Right renal cortex interstitium (tissue), 3 donors: ENCODE measurements at regions not wholly inside any gene's neighbourhood (a gene's known extent, or its start where the extent isn't known, plus 50 kb on each side); places are given as distances from the start of the nearest gene placed in this dataset.
"Not testable (repeated sequence)": the region's sequence is repeated elsewhere in the genome, so short reads cannot be mapped to it uniquely, and the experiment has no call there.

Source experiments
- DNase-seq, 3 donors: peaks; one replicate each; pipeline ENCODE4 v3.0.0-alpha.2; 2013; ENCODE audit warnings: low read depth in 3 of 3, low spot score in 2 of 3

DNA sequence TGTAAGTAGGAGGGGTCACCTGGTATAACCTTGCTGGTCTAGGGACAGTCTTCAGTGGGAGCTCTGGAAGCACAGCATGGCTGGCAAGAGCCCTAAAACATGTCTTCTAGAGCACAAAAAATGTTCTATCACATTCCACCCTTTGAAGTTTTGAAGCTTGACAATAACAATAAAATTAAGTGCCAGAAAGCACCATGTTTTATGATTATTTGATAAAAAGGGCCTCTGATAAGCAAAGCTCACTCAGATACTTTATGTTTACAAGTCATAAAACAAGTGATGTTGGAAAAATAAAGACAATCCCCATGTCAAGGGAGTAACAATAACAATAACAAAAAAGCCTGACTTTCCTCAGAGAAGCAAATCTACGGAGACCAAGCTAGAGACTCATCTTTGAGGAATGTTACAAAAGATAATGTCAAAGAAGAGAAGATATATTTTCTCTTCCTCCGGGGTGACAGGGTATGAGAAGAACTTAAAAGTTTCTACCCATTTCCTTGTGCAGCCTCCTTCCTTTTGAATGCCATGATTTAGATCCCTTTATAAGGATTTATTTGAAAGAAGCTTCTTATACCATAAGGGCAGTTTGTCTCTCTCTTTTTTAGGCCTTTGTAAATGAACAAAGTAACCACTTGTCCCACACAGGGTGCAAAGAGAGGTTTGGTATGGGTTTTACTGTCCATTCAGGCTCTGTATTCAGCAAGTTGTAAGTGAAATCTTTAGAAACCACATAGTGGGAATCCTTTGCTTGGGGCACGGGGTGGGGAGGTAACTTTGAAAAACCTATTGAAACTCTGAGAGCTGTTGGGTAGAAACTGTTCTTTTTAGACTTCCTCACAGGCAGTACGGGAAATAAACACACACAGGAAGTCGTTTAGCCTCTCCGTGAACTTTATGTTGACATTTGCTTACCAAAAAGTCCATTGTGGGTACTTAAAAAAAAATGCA, 109.6 kb upstream of the RBMS3 start:
- DNase-seq: no peak

DNA sequence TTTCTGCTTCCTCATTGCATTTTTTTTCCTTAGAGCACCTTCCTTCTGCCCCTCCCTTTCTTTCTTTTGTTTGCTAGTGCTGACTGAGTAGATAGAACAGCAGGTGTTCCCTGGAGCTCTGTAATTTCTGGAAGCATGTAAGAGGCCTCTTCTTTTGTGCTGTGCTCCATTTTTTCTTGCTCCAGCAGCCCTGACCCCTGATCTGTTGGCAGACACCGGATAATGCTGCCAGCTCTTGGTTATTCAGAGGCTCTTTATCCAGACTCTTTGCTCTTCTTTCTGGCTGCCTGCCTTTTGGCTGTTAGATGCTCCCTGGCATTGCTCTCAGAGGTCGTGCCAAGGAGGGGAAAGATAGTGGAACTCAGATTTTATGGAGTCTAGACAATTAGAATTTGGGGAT, 104.4 kb upstream of the RBMS3 start:
- DNase-seq: no peak

DNA sequence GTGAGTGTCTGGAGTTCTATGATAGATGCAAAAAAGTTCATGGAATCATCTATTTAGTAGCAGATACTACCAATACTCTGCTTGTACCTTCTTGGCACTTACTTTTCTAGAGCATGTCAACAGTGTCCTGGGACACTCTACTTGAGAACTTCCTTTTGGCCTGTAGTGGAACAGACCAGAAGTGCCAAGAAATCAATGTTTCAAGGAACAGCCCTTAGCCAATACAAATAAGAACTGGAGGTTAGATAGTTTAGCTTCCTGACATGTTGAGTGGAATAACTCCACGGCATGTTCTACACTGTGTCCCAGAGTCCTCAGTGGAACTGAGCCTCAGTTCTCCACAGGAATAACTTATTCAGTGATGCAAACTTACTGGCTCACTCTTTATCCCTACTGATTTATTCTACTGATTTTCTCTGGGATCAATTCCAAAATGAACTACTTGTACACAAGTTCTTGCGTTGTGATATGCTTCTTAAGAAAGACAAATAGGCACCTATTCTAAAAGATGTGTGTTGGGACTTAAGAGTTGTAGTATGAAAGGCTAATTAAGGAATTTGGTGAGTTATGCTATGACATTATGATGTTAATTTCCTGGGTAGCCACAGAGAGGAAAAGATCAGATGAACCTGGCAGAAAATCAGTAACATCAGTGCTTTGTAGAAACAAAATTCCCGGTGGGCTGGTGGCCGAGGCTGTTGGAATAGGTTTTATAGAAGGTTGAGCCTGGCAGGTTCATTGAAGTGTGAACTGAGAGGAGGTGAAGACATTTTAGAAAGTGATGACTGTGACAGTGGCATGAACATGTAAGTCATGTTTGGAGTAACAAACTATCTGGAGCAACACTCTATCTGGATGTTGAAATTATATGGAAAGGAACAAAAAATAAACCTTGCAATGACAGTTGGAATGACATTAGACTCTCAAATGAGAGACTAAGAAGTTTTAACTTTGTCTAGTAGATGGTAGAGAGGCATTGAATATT, 101.8 kb upstream of the RBMS3 start:
- DNase-seq: no peak

DNA sequence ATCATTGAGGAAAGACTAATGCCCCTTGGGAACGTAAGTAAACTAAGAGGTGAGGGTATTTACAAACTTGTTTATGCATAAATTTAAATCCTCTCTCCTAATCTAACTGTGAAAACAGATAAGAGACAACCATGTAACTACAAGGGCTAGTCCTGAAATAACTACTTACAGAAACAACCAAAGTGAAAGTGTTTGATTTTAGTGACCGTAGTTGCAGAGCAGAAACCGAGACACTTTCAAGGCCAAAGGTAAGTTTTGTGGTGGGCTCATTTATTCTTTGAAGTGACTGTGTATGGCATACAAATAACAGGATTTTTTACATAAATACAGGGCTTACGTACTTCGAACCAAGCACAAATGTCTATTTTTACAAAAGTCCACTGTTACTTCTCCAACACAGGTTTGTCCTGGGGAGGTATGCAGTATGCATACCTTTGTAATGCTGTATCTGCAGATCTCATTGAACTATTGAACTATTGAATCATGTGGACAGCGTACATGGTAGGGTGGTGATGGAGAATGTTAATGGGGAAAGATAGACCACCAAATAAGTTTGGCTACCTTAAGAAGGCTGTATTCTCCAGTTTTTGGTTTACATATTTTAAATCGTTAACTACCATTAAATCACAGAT, 99.6 kb upstream of the RBMS3 start:
- DNase-seq: no peak

DNA sequence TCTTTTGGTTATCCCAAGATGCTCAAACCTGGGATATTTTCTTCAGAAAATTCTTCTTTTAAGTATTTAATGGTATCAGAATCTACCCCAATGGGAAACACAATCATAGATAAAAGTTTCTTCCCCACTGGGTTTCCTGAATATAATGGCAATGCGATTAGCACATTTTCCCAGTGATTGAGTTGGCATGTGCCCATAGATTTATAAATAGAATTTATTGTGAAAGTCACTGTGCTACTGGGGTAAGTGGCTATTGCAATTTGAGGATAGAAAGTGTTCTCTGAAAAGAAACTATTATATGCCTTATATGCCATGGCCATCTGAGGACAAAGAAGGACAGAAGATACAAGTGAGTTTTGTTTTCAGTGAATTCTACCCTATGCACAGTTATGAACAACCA, 99.0 kb upstream of the RBMS3 start:
- no peak for DNase-seq

DNA sequence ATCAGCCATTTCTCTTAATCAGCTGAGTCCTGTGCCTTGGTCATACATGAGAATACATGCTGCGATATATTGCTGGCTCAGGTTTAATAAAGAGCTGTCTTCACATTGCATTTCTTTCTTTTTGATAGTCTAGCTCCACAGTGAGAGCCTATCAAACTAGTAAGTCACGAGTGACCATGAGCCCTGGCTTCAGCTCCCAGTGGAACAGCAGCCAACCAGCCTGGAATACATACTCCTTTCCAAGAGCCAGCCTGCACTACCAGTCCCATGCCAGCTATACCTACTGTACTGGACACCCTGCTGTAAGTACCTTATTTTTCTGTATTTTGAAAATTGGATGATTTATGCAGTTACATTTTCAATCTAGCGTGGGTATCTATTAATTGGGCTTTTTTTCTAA, 98.0 kb upstream of the RBMS3 start:
- DNase-seq: not testable (repeated sequence)

DNA sequence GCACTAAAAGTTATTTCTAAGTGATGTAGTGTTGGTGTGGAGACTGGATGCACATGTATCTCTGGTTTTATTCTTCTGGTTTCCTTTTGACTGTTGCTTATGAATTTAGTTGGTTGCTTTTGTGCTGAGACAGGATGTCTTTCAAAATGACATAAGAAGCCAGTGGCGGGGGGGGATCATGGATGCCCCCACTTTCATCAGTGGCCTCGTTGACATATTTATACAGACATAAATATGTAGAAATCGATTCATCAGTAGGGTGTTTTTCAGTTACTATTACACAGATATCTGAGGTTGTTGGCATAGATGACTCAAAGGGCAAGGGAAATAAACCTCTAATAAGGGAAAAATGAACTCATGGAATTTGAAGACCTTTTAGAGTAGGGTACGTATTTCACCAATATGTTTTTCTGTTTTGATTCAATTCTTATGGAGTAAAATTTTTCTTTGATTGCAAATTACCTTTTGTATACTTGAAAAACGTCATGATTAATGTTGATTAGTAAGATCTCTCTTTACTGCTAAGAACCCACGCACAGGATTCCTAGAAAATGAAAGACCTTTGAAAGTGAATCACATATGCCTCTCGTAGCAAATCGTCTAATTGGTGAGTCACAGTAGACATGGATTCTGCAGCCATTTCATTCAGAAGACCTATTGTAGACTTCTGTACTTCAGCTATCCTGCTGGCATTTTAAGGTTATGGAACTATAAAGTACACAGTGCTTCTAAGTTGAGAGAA, 97.4 kb upstream of the RBMS3 start:
- no peak for DNase-seq

DNA sequence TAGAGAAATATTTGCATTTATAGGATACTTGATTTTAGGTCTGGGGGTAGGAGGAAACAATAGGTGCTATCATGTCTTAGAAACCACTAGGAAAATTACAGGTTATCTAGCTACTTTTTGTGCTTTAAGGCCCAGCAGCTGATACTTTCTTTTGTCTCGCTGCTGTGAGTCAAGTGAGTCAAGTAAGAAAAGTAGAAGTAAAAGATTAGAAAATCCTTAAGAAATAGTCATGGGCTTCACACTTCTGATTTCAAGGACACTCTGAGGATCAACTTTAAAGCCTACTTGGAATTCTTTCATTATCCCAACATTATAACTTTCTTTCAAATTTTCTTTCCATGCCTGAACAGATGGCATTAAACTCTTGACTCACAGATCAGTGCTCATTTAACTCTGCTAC, 95.2 kb upstream of the RBMS3 start:
- no peak for DNase-seq

DNA sequence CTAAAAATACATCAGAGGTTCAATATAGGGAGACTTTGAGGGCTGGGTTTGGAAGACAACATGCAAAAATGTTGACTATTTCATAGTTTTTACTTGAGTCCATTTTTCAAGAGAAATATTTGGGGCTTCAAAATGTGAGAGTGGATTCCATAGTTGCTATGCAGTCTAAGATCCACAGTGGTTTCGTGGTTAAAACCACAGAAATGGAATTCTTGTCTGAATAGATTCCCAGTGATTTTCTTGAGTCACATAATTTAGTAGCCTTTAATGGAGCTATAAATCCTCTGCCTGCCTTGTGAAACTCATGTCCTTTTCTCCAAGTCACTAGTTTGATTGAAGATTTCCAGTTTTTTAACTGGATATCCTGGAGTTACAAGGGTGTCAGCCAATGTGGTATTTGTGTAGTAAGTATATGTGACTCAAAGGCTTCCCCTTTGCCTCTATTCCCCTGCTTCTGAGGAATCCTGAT, 94.7 kb upstream of the RBMS3 start:
- no peak for DNase-seq

DNA sequence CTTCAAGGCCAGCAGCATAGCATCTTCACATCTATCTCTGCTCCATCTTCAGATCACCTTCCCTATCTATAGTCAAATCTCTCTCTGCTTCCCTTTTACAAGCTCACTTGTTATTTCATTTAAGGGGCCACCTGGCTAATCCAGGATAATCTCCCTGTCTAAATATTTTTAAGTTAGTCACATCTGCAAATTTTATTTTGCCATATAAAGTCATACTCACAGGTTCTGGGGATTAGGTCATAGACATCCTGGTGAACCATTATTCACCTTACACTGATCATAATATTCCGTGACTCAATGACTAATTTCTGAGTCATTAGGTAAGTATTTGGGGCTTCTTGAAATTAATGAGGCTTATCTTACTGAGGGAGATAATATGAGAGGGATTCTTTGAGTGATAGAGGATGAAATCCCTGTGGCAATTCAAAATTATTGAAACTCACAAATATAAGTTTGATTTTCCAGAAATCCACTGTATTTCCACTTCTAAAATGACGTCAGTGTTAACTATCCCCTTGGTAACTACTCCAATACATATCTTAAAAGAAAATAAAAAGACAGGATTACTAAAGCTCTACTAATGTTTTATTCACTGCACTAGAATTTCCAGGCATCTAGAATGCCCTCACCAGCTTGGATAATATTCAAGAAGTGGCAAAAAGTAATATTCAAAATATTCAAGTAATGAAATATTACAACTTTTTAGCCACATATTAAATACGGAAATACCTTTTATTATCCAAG, 93.7 kb upstream of the RBMS3 start:
- no peak for DNase-seq

DNA sequence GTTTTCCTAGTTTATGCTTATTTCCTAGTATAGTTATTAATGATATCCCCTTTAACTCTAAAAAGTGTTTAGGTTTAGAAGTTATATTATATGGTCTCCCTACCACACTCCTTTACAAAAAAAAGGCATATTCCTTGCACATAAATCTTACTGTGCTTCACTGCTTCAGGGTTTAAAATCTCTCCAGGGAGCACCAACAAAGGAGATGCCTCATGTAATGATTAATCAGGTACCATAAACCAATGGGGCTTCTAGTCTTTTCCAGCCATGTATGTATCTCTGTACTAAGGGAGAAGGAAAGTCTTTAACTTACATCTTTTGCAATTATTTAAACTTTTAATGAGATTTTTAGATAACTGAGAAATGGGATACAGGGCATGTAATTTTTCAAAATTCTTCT, 91.5 kb upstream of the RBMS3 start:
- DNase-seq: no peak

DNA sequence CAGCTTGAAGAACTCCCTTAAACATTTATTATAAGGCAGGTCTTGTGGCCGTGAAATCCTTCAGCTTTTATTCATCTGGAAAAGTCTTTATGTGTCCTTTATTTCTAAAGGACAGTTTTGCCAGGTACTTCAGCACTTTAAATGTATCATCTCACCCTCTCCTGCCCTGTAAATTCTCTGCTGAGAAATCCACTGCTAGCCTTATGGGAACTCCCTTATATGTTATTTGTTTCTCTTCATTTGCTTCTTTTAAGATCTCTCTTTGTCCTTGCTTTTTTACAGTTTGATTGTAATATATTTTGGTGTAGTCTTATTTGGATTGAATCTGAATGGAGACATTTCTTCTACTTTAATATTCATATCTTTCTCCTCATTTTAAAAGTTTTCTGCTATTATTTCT, 86.7 kb upstream of the RBMS3 start:
- DNase-seq: no peak

DNA sequence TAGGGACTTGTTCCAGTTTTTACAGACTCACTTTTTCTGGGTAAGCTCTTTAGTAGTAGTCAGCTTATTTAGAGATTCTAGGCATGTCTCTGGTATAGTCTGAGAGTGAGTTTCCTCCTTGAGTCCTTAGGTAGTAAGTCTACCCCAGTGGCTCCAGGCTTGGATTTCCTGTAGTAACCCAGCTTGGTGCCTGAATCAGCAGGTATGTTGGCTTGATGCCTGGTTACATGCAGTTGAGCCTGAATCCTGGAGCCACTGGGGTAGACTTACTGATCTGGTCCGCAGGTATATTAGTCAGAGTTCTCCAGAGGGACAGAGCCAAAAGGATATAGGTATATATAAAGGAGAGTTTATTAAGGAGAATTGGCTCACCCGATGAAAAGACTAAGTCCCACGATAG, 85.8 kb upstream of the RBMS3 start:
- no peak for DNase-seq

DNA sequence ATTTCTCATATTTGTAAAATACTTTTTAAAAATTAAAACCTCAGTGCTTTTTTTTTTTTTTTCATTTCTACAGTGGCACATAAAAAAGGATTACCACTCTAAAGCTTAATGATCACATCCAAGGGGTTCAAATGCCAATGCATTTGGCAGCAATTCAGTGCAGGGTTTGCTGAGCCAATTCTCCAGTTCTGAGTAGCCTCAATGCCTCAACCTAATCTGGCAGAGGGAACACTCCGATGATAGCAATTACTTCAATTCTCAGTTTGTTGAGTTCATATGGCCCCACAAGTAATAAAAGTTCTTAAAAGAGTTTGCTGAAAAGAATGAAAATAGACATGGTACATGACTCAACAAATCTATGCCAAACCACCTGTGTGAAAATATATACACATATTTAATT, 79.3 kb upstream of the RBMS3 start:
- DNase-seq: no peak

DNA sequence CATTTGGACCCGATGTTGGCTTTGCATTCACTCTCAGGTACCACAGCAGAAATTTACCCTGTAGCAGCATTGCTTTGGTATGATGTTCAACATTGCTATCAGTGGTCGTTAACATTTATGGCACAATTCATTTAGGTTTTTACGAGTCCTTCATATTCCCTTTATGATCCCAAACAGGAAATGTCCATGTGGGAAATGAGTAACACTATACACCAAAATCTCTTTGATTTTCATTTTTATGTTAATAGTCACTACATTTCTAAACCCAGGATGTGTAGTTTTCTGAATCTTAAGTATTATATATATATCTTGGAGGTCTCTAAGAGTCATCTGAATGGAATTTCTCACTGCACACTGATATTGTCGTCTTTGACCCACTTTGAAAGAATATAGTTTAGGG, 78.5 kb upstream of the RBMS3 start:
- DNase-seq: no peak

DNA sequence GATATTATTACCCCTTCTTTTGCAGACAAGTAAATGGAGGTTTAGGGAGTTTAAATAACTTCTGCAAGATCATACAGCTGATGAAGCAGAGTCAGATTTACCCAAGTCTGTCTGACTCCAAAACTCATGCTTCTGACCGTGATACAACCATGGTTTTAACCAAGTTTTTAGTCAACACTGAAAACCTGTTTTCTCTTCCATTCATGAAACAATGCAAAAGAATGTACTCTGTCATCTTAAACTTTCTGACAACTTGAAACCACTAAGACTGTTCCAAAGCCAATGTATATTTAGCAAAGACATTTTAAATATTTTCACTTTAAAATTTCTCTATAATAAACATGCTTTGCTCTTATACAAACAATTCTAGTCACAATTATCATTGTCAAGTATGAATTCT, 77.0 kb upstream of the RBMS3 start:
- no peak for DNase-seq

DNA sequence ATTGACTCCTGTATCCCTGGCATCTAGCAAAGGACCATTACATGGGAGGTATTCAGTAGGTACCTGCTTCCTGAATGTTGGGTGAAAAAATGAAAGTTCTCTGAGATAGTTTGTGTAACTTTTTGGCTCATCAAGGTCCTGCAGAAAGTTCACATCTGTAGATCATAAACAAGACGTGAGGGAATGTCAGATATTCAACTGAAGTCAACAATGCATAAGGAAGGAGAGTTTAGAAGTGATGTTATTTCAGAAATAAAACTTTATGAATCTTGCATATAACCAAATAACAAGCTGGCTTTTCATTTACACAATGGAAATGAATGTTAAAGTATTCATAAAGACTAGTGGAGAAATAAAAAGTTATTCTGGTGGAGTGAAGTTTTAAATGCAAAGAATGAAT, 73.4 kb upstream of the RBMS3 start:
- DNase-seq: no peak

DNA sequence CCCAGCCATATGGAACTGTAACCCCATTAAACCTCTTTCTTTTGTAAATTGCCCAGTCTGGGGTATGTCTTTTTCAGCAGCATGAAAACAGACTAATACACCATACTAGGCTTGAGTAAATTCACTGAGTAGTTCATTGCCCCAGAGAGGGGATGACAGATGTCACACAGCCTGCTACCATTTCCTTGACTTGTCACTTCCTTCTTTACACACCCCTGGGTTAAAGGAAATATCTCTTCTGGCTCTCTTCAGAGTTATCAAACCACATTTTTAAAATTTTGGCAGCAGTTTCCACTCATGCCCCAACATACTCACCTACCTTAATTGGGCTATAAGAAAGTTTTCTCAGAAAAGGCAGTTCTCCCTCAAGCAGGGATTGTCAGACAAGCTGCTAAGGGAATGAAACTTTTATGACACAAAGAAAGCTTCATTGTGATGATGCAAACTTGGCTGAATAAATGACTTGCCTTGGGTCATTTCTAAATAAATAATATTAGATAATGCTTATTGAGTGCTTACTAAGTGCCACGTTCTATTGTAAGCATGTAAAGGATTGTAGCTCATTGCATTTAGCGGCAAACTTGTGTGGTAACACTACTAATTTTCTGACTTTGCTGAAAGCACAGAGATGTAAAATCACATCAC, 68.0 kb upstream of the RBMS3 start:
- DNase-seq: no peak

DNA sequence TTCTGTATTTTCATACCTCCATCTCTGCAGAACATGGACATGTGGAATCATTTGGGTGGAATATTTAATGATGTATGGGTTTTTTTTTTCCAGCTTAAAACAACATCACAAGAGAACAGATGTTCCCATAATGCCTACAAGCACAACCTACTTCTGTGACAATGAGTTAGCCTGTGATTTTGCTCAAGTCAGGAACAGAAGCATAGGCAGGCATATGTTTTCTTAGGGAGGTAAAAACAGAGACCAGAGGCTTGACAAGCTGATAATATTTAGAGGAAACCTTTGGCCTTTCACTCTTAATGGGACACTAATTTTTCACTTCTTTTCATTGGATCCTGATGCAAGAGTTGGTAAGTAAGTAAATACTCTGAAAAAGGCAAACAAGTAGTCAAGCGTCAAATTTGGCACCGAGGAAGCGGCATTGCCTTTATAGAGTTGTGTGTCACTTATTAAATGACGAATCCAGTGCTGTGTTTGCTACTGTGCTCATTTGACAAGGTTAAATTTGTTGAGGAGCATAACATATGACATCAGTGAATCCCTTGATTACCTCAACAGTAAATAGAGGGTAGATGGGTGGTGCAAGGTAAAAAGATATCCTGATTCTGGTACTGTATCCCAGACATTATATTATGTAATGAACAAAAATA, 66.7 kb upstream of the RBMS3 start:
- DNase-seq: no peak
